ENCODE measurements at regions not wholly inside any gene's neighbourhood (a gene's known extent, or its start where the extent isn't known, plus 50 kb on each side); places are given as distances from the start of the nearest gene placed in this dataset.
"Not testable (repeated sequence)": the region's sequence is repeated elsewhere in the genome, so short reads cannot be mapped to it uniquely, and the experiment has no call there.

GRCh38 chr18:42525905-42526304, 570.9 kb downstream of the PIK3C3 start:
- no peak for ATAC-seq
- Mint-ChIP-seq H3K4me3 (no peak overlapping the region), H3K4me1 (no peaks in the 10 kb centered on the region)

GRCh38 chr18:42527766-42528165, 572.7 kb downstream of the PIK3C3 start:
- Mint-ChIP-seq H3K9me3 (peaks cover 5 to 7% of the 10 kb centered on the region in 2 donors), H3K4me3 (no peak overlapping the region), H3K4me1 (no peaks in the 10 kb centered on the region), H3K27me3 (no peaks in the 10 kb centered on the region), H3K27ac (no peak overlapping the region)
- ATAC-seq (no peak), DNase-seq (no peak)

More at GRCh38 chr18:42525905-42526304, 570.9 kb downstream of the PIK3C3 start:
- Mint-ChIP-seq H3K9me3 (peaks cover 5 to 7% of the 10 kb centered on the region in 2 donors), H3K27me3 (no peaks in the 10 kb centered on the region), H3K27ac (no peak overlapping the region)
- DNase-seq: no peak

GRCh38 chr18:42530276-42530675, 575.2 kb downstream of the PIK3C3 start:
- DNase-seq: no peak
- Mint-ChIP-seq H3K27me3 (no peaks in the 10 kb centered on the region), H3K9me3 (peaks cover 0 to 11% of the 10 kb centered on the region in 2 donors), H3K4me3 (no peak overlapping the region), H3K27ac (no peak overlapping the region), H3K4me1 (no peaks in the 10 kb centered on the region)
- ATAC-seq: no peak

GRCh38 chr18:42532119-42532518, 577.1 kb downstream of the PIK3C3 start:
- Mint-ChIP-seq H3K27ac (no peak overlapping the region), H3K4me3 (no peak overlapping the region), H3K27me3 (no peaks in the 10 kb centered on the region), H3K4me1 (no peaks in the 10 kb centered on the region), H3K9me3 (peaks cover 0 to 21% of the 10 kb centered on the region in 2 donors)
- ATAC-seq: no peak
- no peak for DNase-seq

- ATAC-seq (no peak), DNase-seq (no peak)
- no peak overlapping the region for H3K4me3 Mint-ChIP-seq
- no peaks in the 10 kb centered on the region for H3K4me1 Mint-ChIP-seq
- H3K27me3 Mint-ChIP-seq: no peaks in the 10 kb centered on the region
- H3K9me3 Mint-ChIP-seq: peaks cover 0 to 21% of the 10 kb centered on the region in 2 donors
- no peak overlapping the region for H3K27ac Mint-ChIP-seq
Observed at GRCh38 chr18:42533009-42533575, 578.1 kb downstream of the PIK3C3 start.

GRCh38 chr18:42533616-42534015, 578.6 kb downstream of the PIK3C3 start:
- no peak overlapping the region for H3K27ac Mint-ChIP-seq
- H3K4me3 Mint-ChIP-seq: no peak overlapping the region
- peaks cover 0 to 21% of the 10 kb centered on the region in 2 donors for H3K9me3 Mint-ChIP-seq
- no peaks in the 10 kb centered on the region for H3K27me3 Mint-ChIP-seq
- DNase-seq: no peak
- H3K4me1 Mint-ChIP-seq: no peaks in the 10 kb centered on the region
- no peak for ATAC-seq

GRCh38 chr18:42534313-42534712, 579.3 kb downstream of the PIK3C3 start:
- Mint-ChIP-seq H3K9me3 (peaks cover 0 to 21% of the 10 kb centered on the region in 2 donors), H3K27me3 (no peaks in the 10 kb centered on the region), H3K27ac (no peak overlapping the region), H3K4me3 (no peak overlapping the region), H3K4me1 (no peaks in the 10 kb centered on the region)
- ATAC-seq (no peak), DNase-seq (no peak)

- no peaks in the 10 kb centered on the region for H3K4me1 Mint-ChIP-seq
- no peaks in the 10 kb centered on the region for H3K27me3 Mint-ChIP-seq
- H3K4me3 Mint-ChIP-seq: no peak overlapping the region
- ATAC-seq: no peak
- no peak for DNase-seq
- H3K27ac Mint-ChIP-seq: no peak overlapping the region
- H3K9me3 Mint-ChIP-seq: peaks cover 0 to 14% of the 10 kb centered on the region in 2 donors
Observed at GRCh38 chr18:42536442-42536841, 579.0 kb downstream of the RIT2 start.

GRCh38 chr18:42537291-42537690, 578.2 kb downstream of the RIT2 start:
- no peak for DNase-seq
- Mint-ChIP-seq H3K27me3 (no peaks in the 10 kb centered on the region), H3K9me3 (peaks cover 0 to 14% of the 10 kb centered on the region in 2 donors), H3K4me1 (no peaks in the 10 kb centered on the region), H3K27ac (no peak overlapping the region), H3K4me3 (no peak overlapping the region)
- ATAC-seq: no peak

GRCh38 chr18:42544901-42545300, 570.6 kb downstream of the RIT2 start:
- H3K27me3 Mint-ChIP-seq: no peaks in the 10 kb centered on the region
- DNase-seq (no peak), ATAC-seq (no peak)
- no peaks in the 10 kb centered on the region for H3K4me1 Mint-ChIP-seq
- no peak overlapping the region for H3K27ac Mint-ChIP-seq
- no peak overlapping the region for H3K4me3 Mint-ChIP-seq
- peaks cover 0 to 8% of the 10 kb centered on the region in 2 donors for H3K9me3 Mint-ChIP-seq

- no peak for ATAC-seq
- H3K4me1 Mint-ChIP-seq: no peaks in the 10 kb centered on the region
- peaks cover 0 to 8% of the 10 kb centered on the region in 2 donors for H3K9me3 Mint-ChIP-seq
- no peak overlapping the region for H3K27ac Mint-ChIP-seq
- H3K4me3 Mint-ChIP-seq: no peak overlapping the region
- no peaks in the 10 kb centered on the region for H3K27me3 Mint-ChIP-seq
- no peak for DNase-seq
Observed at GRCh38 chr18:42545825-42546224, 569.7 kb downstream of the RIT2 start.

- Mint-ChIP-seq H3K4me1 (no peaks in the 10 kb centered on the region), H3K27me3 (no peaks in the 10 kb centered on the region), H3K27ac (no peak overlapping the region), H3K9me3 (peaks cover 11 to 17% of the 10 kb centered on the region in 2 donors), H3K4me3 (no peak overlapping the region)
- DNase-seq (no peak), ATAC-seq (no peak)
Observed at GRCh38 chr18:42548493-42548892, 567.0 kb downstream of the RIT2 start.

GRCh38 chr18:42549596-42549995, 565.9 kb downstream of the RIT2 start:
- Mint-ChIP-seq H3K4me3 (no peak overlapping the region), H3K27ac (no peak overlapping the region), H3K4me1 (no peaks in the 10 kb centered on the region), H3K27me3 (no peaks in the 10 kb centered on the region), H3K9me3 (peaks cover 20 to 22% of the 10 kb centered on the region in 2 donors)
- ATAC-seq (no peak), DNase-seq (no peak)

GRCh38 chr18:42552559-42552958, 562.9 kb downstream of the RIT2 start:
- H3K4me3 Mint-ChIP-seq, H3K27me3 Mint-ChIP-seq, DNase-seq, H3K4me1 Mint-ChIP-seq, ATAC-seq, H3K27ac Mint-ChIP-seq: not testable (repeated sequence)
- peaks cover 30 to 47% of the 10 kb centered on the region in 2 donors for H3K9me3 Mint-ChIP-seq

- Mint-ChIP-seq H3K9me3 (peaks cover 21 to 32% of the 10 kb centered on the region in 2 donors), H3K27me3 (no peaks in the 10 kb centered on the region), H3K4me1 (no peaks in the 10 kb centered on the region), H3K27ac (no peak overlapping the region), H3K4me3 (no peak overlapping the region)
- ATAC-seq: no peak
- DNase-seq: no peak
Observed at GRCh38 chr18:42559069-42559690, 556.3 kb downstream of the RIT2 start.

- no peaks in the 10 kb centered on the region for H3K27me3 Mint-ChIP-seq
- ATAC-seq (no peak), DNase-seq (no peak)
- H3K4me3 Mint-ChIP-seq: no peak overlapping the region
- peaks cover 11 to 13% of the 10 kb centered on the region in 2 donors for H3K9me3 Mint-ChIP-seq
- no peak overlapping the region for H3K27ac Mint-ChIP-seq
- H3K4me1 Mint-ChIP-seq: no peaks in the 10 kb centered on the region
Observed at GRCh38 chr18:42561521-42561920, 554.0 kb downstream of the RIT2 start.

GRCh38 chr18:42563995-42564394, 551.5 kb downstream of the RIT2 start:
- H3K4me3 Mint-ChIP-seq: no peak overlapping the region
- DNase-seq (no peak), ATAC-seq (no peak)
- no peaks in the 10 kb centered on the region for H3K27me3 Mint-ChIP-seq
- H3K4me1 Mint-ChIP-seq: no peaks in the 10 kb centered on the region
- H3K9me3 Mint-ChIP-seq: peaks cover 0 to 12% of the 10 kb centered on the region in 2 donors
- no peak overlapping the region for H3K27ac Mint-ChIP-seq
